HG02763 (cell line): ENCODE measurements at regions not wholly inside any gene's neighbourhood (a gene's known extent, or its start where the extent isn't known, plus 50 kb on each side); places are given as distances from the start of the nearest gene placed in this dataset.

Source experiments
- ATAC-seq: cut with Tn5 transposase; IDR thresholded peaks from one replicate; pipeline ENCODE4 v1.9.1; 2021; ENCODE audit warnings: mild to moderate bottlenecking, moderate library complexity; ENCODE audit not compliant: unreplicated experiment

GRCh38 chr4:22220965-22221364 lies 272.4 kb upstream of the KCNIP4 start:
- ATAC-seq, result no peak

- no peak for ATAC-seq
These were observed 268.9 kb upstream of the KCNIP4 start for GRCh38 chr4:22217480-22217879.

GRCh38 chr4:22216278-22216677 lies 267.7 kb upstream of the KCNIP4 start:
- no peak for ATAC-seq

- no peak for ATAC-seq
These were observed 266.5 kb upstream of the KCNIP4 start for GRCh38 chr4:22215084-22215483.

- ATAC-seq, result no peak
These were observed 255.1 kb upstream of the KCNIP4 start for GRCh38 chr4:22203711-22204011.

- no peak for ATAC-seq
These were observed 254.6 kb upstream of the KCNIP4 start for GRCh38 chr4:22202975-22203710.

- ATAC-seq, result no peak
These were observed 253.8 kb upstream of the KCNIP4 start for GRCh38 chr4:22202246-22202974.

- ATAC-seq, result no peak
These were observed 252.7 kb upstream of the KCNIP4 start for GRCh38 chr4:22201256-22201655.

GRCh38 chr4:22196551-22196950 lies 248.0 kb upstream of the KCNIP4 start:
- ATAC-seq, result no peak

GRCh38 chr4:22192084-22192511 lies 243.5 kb upstream of the KCNIP4 start:
- no peak for ATAC-seq

GRCh38 chr4:22191565-22191964 lies 243.0 kb upstream of the KCNIP4 start:
- ATAC-seq, result no peak

- no peak for ATAC-seq
These were observed 242.3 kb upstream of the KCNIP4 start for GRCh38 chr4:22190855-22191254.

- no peak for ATAC-seq
These were observed 238.7 kb upstream of the KCNIP4 start for GRCh38 chr4:22187203-22187820.

GRCh38 chr4:22181736-22182135 lies 233.2 kb upstream of the KCNIP4 start:
- ATAC-seq, result no peak

GRCh38 chr4:22179124-22179874 lies 230.7 kb upstream of the KCNIP4 start:
- no peak for ATAC-seq

- ATAC-seq, result no peak
These were observed 226.1 kb upstream of the KCNIP4 start for GRCh38 chr4:22174640-22175039.

GRCh38 chr4:22170353-22170752 lies 221.8 kb upstream of the KCNIP4 start:
- ATAC-seq, result no peak

GRCh38 chr4:22167201-22167600 lies 218.6 kb upstream of the KCNIP4 start:
- no peak for ATAC-seq

GRCh38 chr4:22162454-22162853 lies 213.9 kb upstream of the KCNIP4 start:
- no peak for ATAC-seq

GRCh38 chr4:22130741-22131140 lies 182.2 kb upstream of the KCNIP4 start:
- no peak for ATAC-seq

GRCh38 chr4:22129454-22130029 lies 181.0 kb upstream of the KCNIP4 start:
- ATAC-seq, result no peak
